Bronchial epithelial cell (primary cell): ENCODE measurements at regions not wholly inside any gene's neighbourhood (a gene's known extent, or its start where the extent isn't known, plus 50 kb on each side); places are given as distances from the start of the nearest gene placed in this dataset.

ENCODE experiments used
- DNase-seq: peaks from one replicate; pipeline ENCODE4 v3.0.0-alpha.2; 2010; ENCODE audit warnings: low read depth
- FAIRE-seq: peaks from 2 replicates; lab custom pipeline; 2011; peaks lifted over from hg19 to GRCh38; lab: Jason Lieb, UNC
- H3K27me3 ChIP-seq: 2 replicates; pipeline ENCODE4 v1.5.1; 2011; ENCODE audit warnings: low read length; ENCODE audit not compliant: control insufficient read depth, insufficient read depth
- H3K36me3 ChIP-seq: 2 replicates; pipeline ENCODE4 v1.5.1; 2011; ENCODE audit warnings: low read length; ENCODE audit not compliant: control insufficient read depth, insufficient read depth
- H3K4me3 ChIP-seq: 2 replicates; pipeline ENCODE4 v1.5.1; 2011; ENCODE audit warnings: mild to moderate bottlenecking, low read depth, low read length, control low read depth
- TF ChIP-seq, protein P1 (sequence below): IDR thresholded peaks from 2 replicates; pipeline ENCODE4 v1.5.1; 2011; ENCODE audit warnings: mild to moderate bottlenecking, moderate library complexity, low read length, control low read depth, inconsistent platforms; ENCODE audit not compliant: insufficient read depth, severe bottlenecking

- TF ChIP-seq, protein P1, sequence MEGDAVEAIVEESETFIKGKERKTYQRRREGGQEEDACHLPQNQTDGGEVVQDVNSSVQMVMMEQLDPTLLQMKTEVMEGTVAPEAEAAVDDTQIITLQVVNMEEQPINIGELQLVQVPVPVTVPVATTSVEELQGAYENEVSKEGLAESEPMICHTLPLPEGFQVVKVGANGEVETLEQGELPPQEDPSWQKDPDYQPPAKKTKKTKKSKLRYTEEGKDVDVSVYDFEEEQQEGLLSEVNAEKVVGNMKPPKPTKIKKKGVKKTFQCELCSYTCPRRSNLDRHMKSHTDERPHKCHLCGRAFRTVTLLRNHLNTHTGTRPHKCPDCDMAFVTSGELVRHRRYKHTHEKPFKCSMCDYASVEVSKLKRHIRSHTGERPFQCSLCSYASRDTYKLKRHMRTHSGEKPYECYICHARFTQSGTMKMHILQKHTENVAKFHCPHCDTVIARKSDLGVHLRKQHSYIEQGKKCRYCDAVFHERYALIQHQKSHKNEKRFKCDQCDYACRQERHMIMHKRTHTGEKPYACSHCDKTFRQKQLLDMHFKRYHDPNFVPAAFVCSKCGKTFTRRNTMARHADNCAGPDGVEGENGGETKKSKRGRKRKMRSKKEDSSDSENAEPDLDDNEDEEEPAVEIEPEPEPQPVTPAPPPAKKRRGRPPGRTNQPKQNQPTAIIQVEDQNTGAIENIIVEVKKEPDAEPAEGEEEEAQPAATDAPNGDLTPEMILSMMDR: no peak
- H3K36me3 ChIP-seq: no peaks in the 10 kb centered on the region
- no peak for FAIRE-seq
- H3K27me3 ChIP-seq: no peaks in the 10 kb centered on the region
- DNase-seq: peak; percentile 14
- H3K4me3 ChIP-seq: no peak overlapping the region
Observed at GRCh38 chr2:67258831-67259230, 138.3 kb upstream of the ETAA1 start.

DNA sequence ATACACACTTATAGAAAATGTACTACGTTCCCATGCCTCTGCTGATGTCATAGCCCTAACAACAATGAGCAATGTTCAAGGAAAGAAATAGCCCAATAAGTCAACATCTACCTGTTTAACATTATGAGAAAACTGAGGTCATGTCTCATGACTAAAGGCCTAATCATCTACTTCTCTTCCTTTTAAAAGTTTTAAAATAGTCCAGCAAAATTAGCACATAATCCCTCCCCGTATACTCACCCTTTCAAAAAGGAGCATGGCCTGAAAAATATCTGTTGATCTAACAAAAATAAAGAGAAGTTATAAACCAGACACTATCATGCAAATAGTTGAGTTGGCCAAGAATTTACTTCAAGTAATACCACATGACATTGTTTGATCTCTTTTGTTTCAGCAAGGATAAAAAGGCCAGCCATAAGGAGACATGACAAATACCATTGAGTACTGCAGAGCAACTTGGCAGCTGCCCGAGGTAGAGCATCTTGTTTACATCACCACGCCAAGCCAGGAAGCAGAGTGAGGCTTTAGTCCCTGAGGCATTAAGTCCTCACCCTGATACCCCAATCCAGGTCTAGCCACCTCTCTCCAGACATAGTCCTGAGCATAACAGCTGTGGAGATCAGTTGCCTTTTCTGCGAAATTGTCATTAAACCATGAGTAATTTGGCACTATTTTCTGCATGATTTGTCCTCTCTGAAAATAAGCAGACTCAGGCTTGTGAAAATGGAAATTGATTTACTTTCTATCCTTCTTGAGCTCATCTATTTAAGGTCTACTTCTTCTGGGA, 137.4 kb upstream of the ETAA1 start:
- DNase-seq: peak; percentile 98
- Histone ChIP-seq H3K36me3 (no peaks in the 10 kb centered on the region), H3K4me3 (no peak overlapping the region), H3K27me3 (no peaks in the 10 kb centered on the region)
- TF ChIP-seq, protein P1: no peak
- no peak for FAIRE-seq

DNA sequence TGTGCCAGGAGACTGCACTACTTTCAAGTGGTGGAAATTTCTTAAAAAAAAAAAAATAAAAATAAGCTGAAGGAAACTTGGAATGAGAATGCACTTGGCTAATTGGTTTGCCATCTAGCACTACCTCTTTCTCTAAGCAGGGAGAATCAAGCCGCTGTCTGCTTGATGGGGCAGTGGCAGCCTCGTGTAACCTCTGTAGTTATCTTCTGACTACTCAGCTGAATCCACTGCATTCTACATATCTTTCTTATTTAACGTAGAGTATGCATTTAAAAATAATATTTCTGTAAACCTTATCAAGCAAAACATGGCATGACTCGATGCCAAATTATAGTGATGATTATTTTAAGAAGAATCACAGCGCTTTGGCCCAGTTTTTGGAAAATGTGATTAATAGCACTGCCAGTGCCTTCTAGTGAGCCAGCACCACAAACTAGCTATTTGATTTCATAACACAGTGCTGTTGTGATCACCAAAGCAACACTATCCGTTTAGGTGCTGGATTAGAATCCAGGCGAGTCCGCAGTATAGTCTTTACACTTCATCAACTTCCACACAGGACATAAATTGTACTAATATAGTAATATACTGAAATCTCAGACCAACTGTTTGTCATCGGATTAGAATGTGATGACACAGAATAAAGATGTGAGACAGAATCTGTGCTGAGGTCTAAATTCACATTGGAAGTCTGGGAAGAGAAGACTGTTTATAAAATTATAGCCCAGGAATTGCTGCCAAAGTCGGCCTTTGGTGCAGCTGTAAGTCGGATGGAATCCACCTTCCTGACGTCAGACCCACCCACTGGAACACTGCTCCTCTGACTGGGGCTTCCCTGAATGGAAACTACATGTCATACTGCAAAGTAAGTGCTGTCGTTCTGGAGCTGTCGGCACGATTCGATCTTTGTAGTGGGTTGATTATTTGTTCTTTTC, 136.5 kb upstream of the ETAA1 start:
- peak; percentile 82 for DNase-seq
- no peak for FAIRE-seq

DNA sequence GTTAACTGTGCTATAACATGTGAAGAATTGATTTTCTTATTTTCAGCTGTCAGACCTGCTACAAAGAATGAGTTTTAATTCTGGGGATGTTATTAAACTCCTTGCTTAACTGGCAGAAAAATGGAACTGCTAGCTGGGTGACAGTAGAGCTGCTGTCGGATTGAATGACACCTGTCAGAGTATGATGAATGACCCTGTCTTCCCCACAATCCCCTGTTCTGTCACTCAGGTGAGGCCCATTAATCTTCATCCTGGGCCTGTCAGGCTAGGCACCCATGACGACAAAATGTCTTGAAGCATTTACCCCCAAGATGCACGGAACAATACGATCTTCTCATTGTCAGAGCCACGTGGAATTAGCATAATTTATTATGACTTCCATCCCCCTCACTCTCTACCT, 129.9 kb upstream of the ETAA1 start:
- FAIRE-seq (no peak), DNase-seq (no peak)
- Histone ChIP-seq H3K27me3 (no peaks in the 10 kb centered on the region), H3K36me3 (no peaks in the 10 kb centered on the region), H3K4me3 (no peak overlapping the region)
- TF ChIP-seq, protein P1: no peak

More for the DNA sequence above, 136.5 kb upstream of the ETAA1 start:
- H3K4me3 ChIP-seq: no peak overlapping the region
- TF ChIP-seq, protein P1: no peak
- H3K27me3 ChIP-seq: no peaks in the 10 kb centered on the region
- no peaks in the 10 kb centered on the region for H3K36me3 ChIP-seq

GRCh38 chr2:67268797-67269196, 128.3 kb upstream of the ETAA1 start:
- H3K27me3 ChIP-seq: no peaks in the 10 kb centered on the region
- FAIRE-seq: no peak
- TF ChIP-seq, protein P1: no peak
- no peak overlapping the region for H3K4me3 ChIP-seq
- H3K36me3 ChIP-seq: no peaks in the 10 kb centered on the region
- DNase-seq: peak; percentile 89
